ENCODE measurements at regions not wholly inside any gene's neighbourhood (a gene's known extent, or its start where the extent isn't known, plus 50 kb on each side); places are given as distances from the start of the nearest gene placed in this dataset.
"Not testable (repeated sequence)": the region's sequence is repeated elsewhere in the genome, so short reads cannot be mapped to it uniquely, and the experiment has no call there.

DNA sequence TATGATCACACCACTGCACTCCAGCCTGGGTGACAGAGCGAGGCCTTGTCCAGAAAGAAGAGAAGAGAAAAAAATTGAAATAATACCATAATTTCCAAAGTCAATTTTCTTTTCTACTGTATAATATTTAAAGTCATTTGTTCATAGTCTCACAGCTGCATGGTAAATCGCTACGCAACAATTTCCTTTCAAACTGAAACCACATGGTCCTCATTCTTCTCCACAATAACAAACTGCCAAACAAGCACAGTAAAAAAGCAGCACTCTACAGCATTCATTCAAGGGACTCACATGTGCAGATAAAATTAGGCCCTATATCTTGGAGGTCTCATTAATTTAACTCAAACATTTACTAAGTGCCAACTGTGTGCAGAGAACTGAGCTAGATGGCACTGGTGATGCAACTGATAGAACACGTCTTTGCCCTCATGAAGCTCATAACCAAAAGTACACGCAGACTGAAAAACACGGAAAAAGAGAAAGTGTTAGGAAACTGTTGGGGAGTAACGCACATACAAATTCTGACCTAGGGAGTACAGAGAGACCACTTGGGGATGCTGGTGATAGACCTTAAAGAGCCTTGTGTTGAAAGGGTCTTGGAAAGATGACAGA is 68.4 kb upstream of the SRRM3 start:
- Histone ChIP-seq H3K9me3 (ENCODE audit: control insufficient read depth, low read length) (no peaks in the 10 kb centered on the region), H3K4me2 (ENCODE audit: low read length) (no peak overlapping the region), H3K4me1 (no peaks in the 10 kb centered on the region), H2AFZ (no peak overlapping the region), H3K27ac (no peak overlapping the region), H3K4me3 (ENCODE audit: low read depth, low read length) (no peak overlapping the region), H3K79me2 (no peaks in the 10 kb centered on the region), H3K9ac (no peak overlapping the region), H3K27me3 (ENCODE audit: control insufficient read depth, insufficient read depth, low read length) (no peaks in the 10 kb centered on the region), H3K36me3 (ENCODE audit: control insufficient read depth, insufficient read depth, low read length) (no peaks in the 10 kb centered on the region)
- TF ChIP-seq CTCF (IDR thresholded peaks at IDR 0.05), result no peak

DNA sequence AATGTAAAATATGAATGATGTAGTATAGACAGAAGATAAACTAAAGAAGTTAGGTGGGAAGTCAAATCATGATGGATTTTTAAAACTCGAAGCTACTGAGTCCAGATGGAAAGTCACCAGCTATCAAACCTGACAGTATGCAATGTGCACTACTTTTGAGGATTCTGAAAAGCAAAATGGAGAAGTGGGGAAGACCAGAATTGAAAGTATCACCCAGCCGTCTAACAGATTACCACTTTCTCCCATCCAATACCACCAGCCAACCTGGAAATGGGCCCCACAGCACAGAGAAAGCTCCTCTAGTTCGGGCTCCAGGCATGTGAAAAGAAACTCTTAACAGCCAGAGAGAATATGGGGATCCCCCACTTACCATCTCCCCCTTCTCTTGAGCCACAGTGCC is 67.9 kb upstream of the SRRM3 start:
- H2AFZ ChIP-seq, result no peak overlapping the region
- no peaks in the 10 kb centered on the region for H3K27me3 ChIP-seq (ENCODE audit: control insufficient read depth, insufficient read depth, low read length)
- no peaks in the 10 kb centered on the region for H3K9me3 ChIP-seq (ENCODE audit: control insufficient read depth, low read length)
- H3K27ac ChIP-seq, result no peak overlapping the region
- no peak overlapping the region for H3K4me3 ChIP-seq (ENCODE audit: low read depth, low read length)
- H3K36me3 ChIP-seq (ENCODE audit: control insufficient read depth, insufficient read depth, low read length), result no peaks in the 10 kb centered on the region
- no peaks in the 10 kb centered on the region for H3K4me1 ChIP-seq
- no peak for TF ChIP-seq CTCF (IDR thresholded peaks at IDR 0.05)
- H3K4me2 ChIP-seq (ENCODE audit: low read length), result no peak overlapping the region
- H3K9ac ChIP-seq, result no peak overlapping the region
- H3K79me2 ChIP-seq, result no peaks in the 10 kb centered on the region

GRCh38 chr7:76135263-76135662 is 66.4 kb upstream of the SRRM3 start:
- not testable (repeated sequence) for H3K9me3 ChIP-seq (ENCODE audit: control insufficient read depth, low read length); H3K4me2 ChIP-seq (ENCODE audit: low read length); H3K27me3 ChIP-seq (ENCODE audit: control insufficient read depth, insufficient read depth, low read length); H3K27ac ChIP-seq; H2AFZ ChIP-seq; H3K4me3 ChIP-seq (ENCODE audit: low read depth, low read length); H3K9ac ChIP-seq; H3K4me1 ChIP-seq; H3K79me2 ChIP-seq; H3K36me3 ChIP-seq (ENCODE audit: control insufficient read depth, insufficient read depth, low read length)

DNA sequence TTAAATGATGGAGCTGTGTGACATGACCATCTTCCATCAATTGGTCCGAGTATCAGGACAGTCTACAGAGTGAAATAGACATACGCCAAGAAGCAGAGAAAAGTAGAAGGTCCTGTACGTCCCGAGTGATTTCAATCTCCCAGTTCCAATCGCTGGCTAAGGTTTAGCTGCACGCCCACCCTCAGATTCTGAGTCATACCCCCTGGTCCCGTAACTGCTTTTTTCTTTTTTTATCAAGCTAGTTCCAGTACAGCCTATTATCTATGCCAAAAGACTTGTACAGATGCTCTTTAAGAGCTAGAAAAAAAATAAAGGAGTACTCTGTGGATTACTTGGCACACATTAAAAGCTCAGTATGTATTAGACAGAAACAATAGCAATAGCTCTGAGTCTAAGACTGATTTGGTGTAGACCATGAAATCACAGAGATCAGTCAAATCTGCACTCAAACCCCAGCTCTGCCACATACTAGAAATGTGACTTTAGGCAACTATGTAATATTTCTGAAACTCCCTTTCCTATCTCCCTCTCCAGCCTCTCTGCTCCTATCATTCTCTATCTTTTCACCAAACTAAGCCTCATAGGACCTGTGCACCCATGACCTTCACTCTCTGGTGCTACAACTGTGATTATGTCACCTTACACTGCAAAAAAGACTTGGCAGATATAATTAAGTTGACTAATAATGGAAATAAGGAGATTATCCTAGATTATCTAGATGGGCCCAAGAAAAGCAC is 63.0 kb upstream of the SRRM3 start:
- not testable (repeated sequence) for H3K79me2 ChIP-seq; H3K27ac ChIP-seq; H3K9me3 ChIP-seq (ENCODE audit: control insufficient read depth, low read length); H3K4me3 ChIP-seq (ENCODE audit: low read depth, low read length); H2AFZ ChIP-seq; H3K36me3 ChIP-seq (ENCODE audit: control insufficient read depth, insufficient read depth, low read length); H3K4me1 ChIP-seq; H3K9ac ChIP-seq; H3K4me2 ChIP-seq (ENCODE audit: low read length); H3K27me3 ChIP-seq (ENCODE audit: control insufficient read depth, insufficient read depth, low read length)

DNA sequence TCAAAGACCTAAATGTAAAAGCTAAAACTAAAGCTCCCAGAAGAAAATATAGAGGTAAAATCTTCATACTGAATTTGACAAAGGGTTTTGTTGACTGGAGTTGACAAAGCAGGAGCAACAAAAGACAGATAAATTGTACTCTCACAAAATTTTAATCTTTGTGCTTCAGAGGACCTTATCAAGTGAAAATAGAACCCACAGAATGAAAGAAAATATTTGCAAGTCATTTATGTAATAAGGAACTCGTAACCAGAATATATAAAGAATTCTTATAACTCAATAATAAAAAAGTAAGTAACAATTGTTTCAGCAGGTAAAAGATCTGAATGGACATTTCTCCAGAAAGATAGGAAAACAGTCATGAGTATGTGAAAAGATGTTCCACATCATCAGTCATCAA is 62.0 kb upstream of the SRRM3 start:
- Histone ChIP-seq H3K4me3 (ENCODE audit: low read depth, low read length) (no peak overlapping the region), H3K9ac (no peak overlapping the region)
- TF ChIP-seq CTCF (IDR thresholded peaks at IDR 0.05), result no peak

DNA sequence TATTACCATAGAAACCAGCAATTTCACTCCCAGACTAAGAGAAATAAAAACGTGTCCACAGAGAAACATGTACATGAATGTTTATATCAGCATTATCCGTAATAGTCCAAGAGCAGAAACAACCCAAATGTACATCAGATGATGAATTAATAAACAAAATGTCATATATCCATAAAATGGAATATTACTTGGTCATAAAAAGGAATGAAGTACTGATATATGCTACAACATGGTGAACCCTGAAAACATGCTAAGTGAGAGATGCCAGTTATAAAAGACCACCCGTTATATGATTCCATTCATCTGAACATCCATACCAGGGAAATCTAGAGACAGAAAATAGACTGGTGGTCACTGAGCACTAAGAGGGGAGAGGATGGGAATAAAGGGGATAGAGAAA is 61.4 kb upstream of the SRRM3 start:
- H3K36me3 ChIP-seq (ENCODE audit: control insufficient read depth, insufficient read depth, low read length); H3K4me1 ChIP-seq; H3K9me3 ChIP-seq (ENCODE audit: control insufficient read depth, low read length); H3K27me3 ChIP-seq (ENCODE audit: control insufficient read depth, insufficient read depth, low read length); H3K4me2 ChIP-seq (ENCODE audit: low read length); H3K9ac ChIP-seq; H2AFZ ChIP-seq; H3K27ac ChIP-seq; H3K4me3 ChIP-seq (ENCODE audit: low read depth, low read length); H3K79me2 ChIP-seq: not testable (repeated sequence)

More for the DNA sequence above, 62.0 kb upstream of the SRRM3 start:
- H2AFZ ChIP-seq, result no peak overlapping the region
- no peaks in the 10 kb centered on the region for H3K4me1 ChIP-seq
- no peaks in the 10 kb centered on the region for H3K27me3 ChIP-seq (ENCODE audit: control insufficient read depth, insufficient read depth, low read length)
- H3K9me3 ChIP-seq (ENCODE audit: control insufficient read depth, low read length), result no peaks in the 10 kb centered on the region
- no peak overlapping the region for H3K27ac ChIP-seq
- no peak overlapping the region for H3K4me2 ChIP-seq (ENCODE audit: low read length)
- H3K79me2 ChIP-seq, result no peaks in the 10 kb centered on the region
- no peaks in the 10 kb centered on the region for H3K36me3 ChIP-seq (ENCODE audit: control insufficient read depth, insufficient read depth, low read length)
